HG02759 (cell line): ENCODE measurements at regions not wholly inside any gene's neighbourhood (a gene's known extent, or its start where the extent isn't known, plus 50 kb on each side); places are given as distances from the start of the nearest gene placed in this dataset.
A peak's percentile ranks its signal among the peaks of the same experiment; 100 is the strongest.

Experiments
- ATAC-seq: cut with Tn5 transposase; IDR thresholded peaks from one replicate; pipeline ENCODE4 v1.9.1; 2021; ENCODE audit warnings: mild to moderate bottlenecking, moderate library complexity; ENCODE audit not compliant: unreplicated experiment

DNA sequence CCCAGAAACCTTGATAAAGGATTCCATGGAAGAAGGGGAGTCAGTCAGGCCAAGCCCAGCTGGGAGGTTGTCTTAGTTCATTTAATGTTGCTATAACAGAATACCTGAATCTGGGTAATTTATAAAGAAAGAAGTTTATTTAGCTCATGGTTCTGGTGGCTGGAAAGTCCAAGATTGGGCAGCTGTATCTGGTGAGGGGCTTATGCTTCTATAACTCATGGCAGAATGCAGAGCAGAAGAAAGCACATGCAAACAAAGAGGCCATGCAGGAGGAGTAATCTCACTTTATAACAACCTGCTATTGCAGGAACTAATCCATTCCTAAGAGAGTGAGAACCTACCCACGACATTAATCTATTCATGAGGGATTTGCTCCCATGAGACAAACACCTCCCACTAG, 54.2 kb upstream of the ANKRD1 start:
- ATAC-seq = no peak

DNA sequence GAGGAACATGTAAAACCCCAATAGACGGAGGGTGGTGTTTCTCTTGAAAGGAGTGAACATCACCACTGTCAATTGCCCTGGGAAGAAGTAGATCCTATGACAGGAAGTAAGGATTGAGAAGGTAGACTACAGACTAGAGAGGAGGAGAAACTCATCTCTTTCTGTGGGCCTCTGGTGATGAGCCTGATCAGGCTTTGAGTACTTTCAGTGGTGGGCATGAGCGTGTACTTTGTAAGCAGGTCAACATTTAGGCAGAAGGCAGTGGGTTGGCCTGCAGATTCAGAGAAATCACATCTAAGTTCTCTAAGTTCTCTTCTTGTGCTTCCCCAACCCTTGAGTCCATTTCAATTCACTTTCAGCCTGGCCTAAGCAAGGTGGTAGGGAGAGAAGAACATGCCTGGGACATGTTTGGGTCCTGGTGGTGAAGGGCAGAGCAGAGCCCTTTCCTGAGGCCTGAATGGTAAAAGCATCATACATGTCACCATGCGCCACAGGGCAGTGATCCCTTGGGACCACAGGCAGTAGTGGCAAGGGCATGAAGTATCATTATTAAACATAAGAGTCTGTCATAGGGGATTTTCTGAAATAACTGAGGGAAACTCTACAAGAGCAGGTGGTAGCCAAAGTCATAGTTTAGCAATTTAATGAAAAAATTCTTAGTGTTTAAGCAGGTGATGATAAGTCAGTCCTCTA, 56.4 kb upstream of the ANKRD1 start:
- ATAC-seq = peak; percentile 83

DNA sequence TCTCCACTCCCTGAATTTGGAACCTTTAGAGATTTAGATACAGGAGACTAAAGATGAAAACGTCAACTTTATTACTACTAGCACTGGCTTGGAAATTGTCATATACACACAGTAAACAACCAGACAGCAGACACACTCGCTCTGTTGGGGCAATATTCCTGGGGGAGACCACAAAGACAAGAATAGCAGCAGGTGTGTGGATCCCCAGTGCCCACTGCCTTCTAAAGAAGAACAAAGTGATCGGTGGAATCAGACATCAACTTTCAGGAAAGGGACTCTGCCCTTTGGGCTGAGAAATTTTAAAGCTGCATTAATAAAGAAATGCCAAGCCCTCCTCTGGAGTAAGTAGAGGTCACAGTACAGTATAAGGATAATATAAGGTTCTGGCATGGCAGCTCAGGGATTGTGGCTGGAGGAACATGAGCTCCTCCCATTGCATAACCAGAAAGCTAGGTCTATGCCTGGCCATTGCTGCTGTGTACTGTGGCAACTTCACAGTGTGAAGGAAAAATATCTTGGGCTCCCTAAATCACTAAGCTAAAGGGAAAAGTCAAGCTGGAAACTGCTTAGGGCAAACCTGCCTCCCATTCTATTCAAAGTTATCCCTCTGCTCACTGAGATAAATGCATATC, 57.1 kb upstream of the ANKRD1 start:
- peak; percentile 12 for ATAC-seq

DNA sequence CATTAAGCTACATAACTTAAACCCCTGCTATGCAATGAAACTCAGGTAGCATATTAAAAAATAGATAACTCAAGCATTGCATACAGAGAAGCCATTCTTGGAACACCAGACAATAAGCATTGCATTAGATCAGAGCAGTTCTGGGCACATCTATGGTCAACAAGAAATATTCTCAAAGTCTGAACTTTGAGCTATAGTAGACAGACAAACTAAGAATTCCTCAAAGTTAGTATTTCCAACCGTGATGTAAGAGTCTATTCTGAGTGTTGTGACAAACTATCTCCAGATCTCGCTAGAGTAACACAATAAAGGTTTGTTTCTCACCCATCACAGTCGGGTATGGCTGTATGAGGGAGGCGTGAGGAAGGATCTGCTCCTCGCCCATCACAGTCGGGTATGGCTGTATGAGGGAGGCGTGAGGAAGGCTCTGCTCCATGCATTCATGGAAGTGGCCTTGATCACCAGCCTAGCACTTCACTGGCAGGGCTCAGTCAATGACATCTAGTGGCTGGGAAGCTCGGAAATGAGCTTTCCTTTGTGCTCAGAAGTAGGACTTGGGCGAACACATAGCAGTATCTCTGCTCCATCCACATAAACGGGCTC, 61.6 kb upstream of the ANKRD1 start:
- no peak for ATAC-seq

DNA sequence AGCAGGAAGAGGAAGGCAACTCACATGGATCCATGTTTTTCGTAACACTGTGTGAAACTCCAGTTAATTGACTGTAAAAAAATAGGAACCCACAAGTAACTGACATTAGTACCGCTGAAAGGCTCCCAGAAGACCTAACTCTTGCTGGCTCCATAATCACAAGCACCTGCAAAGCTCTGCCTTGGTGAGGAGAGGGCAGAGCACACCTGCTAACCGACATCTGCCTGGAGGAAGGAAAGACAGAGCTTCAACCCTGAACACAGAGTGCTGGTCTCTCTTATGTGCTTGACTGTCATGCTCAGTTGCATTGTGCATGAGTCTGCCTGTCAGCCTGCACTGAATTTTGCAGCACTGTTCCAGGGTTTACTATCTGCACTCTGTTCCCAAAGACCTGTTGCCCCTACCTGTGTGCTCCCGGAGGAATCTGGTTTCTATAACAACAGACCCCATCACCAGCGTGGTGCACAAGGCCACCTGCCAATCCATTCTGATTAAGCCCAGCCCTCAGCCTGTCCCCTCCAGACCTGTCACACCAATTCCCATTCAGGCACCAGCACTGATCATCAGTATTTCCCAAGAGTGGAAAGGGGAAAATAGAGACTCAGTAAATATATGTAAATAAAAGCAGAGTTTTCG, 63.1 kb upstream of the ANKRD1 start:
- no peak for ATAC-seq

DNA sequence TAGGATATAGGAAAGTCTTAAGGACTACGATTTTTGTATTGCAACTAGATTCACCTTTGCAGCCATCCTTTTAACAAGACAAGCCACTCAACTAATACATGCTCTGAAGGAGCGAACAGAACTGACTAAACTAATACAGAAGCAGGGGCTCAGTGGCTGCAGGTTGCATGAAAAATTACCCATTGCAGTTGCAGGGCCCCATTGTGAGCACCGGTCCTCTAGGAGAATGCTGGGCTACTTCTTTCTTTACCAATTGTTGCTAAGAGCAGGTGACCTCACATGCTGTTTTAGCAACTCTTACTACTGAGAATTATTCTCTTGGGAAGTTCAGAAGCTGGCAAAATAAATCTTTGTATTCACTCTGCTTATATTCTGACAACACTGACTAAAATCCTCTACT, 64.0 kb upstream of the ANKRD1 start:
- no peak for ATAC-seq

DNA sequence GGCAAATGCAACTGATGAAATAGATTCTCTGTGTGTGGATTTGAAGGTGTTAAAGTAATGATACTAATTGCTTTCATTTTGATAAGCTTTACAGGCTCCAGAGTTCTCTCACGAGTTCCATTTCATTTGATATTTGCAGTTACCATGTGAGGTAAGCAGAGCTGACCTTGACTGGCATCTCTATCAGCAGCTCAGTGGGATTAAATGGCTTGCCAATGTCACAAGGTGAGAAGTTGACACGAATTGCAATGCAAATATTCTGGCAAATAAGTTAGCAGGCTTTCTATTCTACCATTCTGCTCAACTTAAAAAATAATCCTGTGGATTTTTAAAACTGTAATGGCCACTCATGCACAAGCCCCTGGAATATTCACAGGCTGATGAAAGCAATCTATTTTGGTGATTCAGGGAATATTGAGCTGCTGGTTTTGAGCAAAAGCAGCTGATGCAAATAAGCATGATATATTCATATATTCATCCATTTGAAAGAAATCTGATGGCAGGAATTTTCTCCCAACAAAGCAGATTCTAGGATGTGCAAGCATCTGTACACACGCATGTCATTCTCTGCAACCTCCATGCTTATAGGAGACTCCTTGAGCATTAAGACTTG, 64.5 kb upstream of the ANKRD1 start:
- ATAC-seq = no peak

DNA sequence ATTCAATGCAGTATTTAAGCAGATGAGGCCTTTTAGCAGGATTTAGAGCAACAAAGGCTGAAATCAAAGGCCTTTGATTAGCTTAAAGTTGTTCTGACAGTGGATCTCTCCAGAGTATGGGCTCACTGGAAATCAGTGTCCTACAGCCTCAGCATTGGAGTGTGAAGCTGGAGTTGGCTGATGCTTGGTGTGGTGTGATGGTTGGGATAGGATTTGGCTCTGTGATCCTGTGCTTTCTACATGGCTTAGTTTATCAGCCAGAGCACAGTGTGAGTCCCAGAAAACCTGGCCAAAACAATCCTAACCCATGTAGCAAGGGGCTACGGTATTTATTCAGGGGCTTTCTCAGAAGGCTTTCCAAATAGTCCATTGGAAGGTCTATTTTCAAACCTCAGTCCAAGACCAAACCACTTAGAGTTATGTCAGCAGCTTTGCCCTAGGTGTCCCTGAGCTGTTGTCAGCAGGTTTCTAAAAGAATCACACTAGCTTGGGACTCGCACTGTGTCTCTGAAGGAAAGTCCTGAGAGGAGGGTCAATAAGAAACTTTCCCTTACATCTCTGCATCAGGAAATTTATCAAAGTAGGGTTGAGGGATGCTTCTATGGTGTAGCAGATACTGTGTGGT, 65.4 kb upstream of the ANKRD1 start:
- ATAC-seq = no peak

DNA sequence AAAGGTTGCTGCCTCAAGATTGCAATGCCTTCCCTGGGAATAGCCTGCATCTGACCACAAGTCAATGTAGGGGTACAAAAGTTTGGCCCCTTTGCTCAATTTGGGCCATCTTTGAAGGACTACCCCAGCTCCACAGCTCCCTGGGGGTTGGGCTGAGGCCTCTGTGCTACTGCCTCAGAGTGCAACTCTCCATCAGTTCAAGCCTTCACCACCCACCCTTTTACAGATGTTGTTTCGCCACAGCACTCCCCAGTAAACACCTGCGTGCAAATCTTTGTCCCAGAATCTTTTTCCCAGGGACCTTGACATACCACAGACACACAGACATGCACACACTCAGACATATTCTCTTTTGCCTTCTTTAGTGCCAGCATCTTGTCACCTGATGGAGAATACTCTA, 66.0 kb upstream of the ANKRD1 start:
- ATAC-seq = no peak

DNA sequence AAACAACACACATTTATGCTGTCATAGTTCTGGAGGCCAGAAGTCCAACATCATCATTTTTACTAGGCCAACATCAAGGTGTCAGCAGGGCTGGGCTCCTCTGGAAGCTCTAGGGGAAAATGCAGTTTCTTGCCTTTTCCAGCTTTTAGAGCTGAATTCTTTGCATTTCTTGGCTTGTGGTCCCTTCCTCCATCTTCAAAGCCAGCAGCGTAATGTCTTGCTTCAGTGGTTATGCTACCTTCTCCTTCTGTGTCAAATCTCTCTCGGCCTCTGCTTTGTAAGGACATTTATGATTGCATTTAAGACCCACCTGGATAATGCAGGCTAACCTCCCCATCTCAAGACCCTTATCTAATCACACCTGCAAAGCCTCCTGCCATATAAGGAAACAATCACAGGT, 66.5 kb upstream of the ANKRD1 start:
- no peak for ATAC-seq

DNA sequence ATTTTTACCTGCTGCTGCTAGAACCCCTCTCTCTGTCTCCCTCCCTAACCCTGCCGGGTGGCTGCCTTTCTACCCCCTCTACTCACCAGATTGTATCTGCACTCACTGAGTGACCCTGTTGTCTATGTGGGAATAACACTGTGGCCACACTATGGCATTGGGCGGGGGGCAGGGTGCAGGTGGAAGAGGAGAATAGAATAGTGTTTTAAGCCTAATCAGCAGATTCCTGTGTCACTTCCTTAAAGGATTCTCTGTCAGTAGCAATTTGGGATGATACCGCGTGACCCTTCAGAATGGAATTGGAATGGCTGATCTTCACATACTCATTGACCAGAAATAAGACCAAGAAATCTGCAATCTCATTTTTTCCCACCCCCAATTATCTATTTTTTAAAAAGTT, 67.1 kb upstream of the ANKRD1 start:
- no peak for ATAC-seq

DNA sequence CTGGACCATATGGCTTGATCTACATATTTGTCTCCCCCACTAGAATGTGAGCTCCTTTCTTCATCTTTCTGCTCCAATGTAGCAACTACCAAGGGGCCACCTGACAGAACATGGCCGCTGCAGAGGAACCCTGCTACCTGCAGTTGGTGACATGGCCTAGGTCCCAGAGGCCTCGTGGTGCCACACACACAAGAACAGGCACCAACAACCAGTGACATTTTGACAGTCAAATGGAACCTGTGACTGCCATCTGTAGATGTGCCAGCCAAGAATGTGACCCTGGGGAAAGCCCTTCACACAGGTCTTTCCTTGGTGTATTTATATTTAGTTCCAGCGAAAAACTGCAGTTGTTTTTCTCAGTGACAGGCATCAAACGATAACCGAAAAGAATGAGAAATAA, 67.9 kb upstream of the ANKRD1 start:
- no peak for ATAC-seq

DNA sequence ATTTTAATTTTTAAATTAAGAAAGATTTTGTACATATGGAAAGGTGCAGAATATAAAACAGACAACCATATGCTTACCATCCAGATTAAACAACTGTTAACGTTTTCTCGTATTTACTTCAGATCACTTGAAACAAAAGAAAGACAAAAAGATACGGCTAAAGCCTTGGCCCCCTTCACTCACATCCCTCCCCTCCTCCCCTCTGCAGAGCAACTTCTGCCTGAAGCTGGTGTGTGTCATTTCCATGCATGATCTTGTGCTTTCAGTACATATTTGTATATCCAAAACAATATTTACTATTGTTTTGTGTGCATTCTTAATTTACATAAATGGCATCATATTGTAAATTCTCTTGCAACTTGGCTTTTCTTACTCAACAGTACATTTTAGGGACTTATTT, 68.5 kb upstream of the ANKRD1 start:
- ATAC-seq = no peak

DNA sequence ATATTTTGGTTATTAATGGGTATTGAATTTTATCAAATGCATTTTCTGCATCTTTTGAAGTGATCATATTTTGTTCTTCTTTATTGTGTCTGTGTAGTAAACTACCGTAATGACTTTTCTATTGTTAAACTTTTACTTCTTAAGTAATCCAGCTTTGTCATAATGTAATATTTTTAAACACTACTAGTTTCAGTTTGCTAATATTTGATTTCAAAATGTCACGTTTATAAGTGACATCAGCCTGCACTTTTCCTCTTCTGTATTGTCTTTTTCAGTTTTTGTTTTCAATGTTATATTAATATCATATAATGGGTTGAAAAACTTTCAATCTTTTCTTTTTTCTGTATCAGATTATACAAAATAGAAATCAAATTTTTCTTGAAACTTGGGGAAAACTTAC, 71.6 kb upstream of the ANKRD1 start:
- ATAC-seq = no peak

DNA sequence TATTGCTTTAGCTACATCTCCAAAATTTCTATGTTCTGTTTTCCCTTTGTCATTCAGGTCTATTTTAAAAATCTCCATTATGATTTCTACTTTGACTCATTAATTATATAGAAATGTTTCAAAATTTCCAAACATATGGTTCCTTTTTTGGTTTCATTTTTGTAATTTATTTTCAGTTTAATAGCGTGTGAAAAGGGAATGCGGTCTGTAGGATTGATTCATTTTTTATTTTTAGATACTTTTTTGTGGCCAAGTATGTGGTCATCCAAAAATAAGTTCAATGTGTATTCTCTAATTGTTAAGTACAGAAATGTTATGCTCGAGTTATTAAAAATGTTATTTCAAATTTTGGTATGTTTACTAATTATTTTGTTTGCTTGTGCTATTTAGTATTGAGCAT, 72.5 kb upstream of the ANKRD1 start:
- ATAC-seq = peak; percentile 38

DNA sequence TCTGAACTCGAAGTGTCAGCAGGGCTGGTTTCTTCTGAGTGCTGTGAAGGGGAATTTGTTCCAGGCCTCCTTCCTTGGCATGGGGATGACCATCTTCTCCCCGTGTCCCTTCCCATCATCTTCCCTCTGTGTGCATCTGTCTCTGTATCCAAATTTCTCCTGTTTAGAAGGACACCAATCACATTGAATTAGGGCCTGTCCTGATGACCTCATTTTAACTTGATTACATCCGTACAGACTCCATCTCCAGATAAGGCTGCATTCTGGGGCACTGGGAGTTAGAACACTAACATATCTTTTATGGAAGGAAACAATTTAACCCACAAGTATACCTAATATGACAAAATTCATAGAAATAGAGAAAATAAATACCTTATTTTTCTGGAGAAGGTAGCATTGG, 76.8 kb upstream of the ANKRD1 start:
- no peak for ATAC-seq

DNA sequence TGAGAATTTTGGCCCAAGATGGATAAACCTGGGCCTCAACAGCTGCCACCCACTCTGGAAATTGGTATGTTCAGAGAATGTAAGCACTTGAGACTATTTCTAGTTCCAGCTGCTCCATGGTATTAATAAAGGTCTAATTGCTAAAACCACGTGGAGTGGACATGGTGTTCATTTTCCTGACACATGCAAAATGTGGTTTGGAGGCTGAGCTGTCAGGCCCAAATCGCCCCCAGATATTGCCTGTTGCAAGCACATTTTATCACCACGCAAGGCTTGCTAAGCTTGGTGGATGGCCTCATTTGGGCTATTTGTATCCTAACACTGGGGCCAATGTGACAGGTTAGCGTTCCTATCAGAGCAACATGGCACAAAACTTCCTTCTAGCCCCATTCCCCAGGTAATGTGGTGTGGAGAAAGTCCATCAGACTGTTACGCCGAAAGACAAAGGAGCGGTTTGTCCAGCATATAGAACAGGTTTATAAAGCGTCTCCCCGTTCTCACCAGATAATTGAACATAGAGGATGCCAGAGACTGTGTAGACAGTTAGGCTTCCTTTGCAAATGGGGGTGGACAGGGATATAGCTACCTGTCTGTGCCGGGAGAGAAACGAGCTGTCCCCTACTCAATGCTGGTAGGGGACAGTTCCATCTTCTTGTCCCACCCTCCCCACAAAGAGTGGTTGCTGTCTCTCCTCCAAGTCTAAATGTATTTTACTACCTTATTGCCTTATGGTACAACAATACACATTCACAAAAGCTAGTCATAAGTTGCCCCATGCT, 78.0 kb upstream of the ANKRD1 start:
- peak; percentile 38 for ATAC-seq

DNA sequence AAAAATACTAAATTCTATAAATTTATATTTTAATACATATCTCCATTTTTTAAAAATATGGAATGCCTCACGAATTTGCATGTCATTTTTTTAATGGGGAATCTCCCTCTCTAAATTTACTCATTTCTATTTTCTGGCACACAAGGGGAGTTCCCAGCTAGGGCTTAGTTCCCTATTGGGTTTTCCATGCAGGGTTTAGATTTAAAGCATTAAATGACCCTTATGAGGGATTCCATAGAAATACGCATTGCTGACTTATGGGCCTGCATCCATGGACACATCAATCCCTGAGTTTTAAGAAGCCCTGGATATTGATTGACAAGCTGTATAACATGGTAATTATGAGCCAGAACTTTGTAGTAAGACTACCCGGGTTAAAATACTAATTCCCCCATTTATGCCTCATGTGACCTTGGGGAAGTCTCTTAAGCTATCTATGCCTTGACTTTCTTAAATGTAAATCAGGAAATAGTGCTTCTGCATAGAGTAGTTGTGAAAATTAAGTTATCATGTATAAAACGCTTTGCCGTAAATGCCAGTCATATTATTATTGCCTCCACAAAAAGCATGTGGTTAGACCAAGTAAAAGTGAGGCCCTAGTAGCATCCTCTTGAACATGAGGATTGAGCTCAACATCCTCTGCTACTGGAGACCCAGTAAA, 78.8 kb upstream of the ANKRD1 start:
- peak; percentile 42 for ATAC-seq

DNA sequence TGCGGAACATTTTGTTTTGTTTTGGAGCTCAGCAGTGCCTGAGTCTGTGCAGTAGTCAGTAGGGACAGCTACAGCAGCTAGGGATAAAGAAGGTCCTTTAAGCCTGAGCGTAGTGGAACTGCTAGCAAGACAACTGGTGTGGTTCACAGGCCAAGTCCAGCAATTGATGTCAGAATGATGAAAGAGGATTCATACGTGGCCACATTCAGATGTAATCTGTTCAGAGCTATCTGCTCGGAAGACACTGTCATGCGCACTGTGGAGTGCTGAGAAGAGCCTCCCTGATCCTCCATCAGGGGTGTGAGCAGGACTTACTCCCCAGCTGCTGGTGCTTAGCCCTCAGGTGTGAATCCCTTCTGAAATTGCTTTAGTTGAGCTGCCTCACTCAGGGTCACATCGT, 79.6 kb upstream of the ANKRD1 start:
- ATAC-seq = no peak

DNA sequence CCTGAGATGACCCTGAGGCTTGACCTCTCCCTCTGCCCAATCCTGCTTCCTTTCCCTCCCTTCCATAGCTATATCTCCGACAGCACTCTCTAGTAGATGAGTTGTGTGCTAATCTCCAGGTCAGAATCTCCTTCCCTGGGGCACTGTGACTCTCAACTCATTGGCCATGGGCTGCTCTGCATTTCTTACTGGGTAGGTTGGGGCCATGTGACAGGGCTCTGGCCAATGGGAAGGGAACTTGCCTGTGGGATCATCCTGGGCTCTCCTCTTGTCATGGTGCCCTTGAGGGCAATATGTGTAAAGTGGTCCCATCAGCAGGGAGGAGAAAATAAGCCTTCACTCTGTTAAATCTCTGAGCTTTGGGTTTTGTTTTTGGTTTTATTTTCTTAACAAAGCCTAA, 80.1 kb upstream of the ANKRD1 start:
- ATAC-seq = no peak
